Right ventricle myocardium superior (tissue), 1 donor: ENCODE measurements at regions not wholly inside any gene's neighbourhood (a gene's known extent, or its start where the extent isn't known, plus 50 kb on each side); places are given as distances from the start of the nearest gene placed in this dataset.
A peak's percentile ranks its signal among the peaks of the same experiment; 100 is the strongest.

Experiments used
- ATAC-seq: fragments of 200-7000 bp; cut with Tn5 transposase; one replicate; pipeline ENCODE4 v1.9.1; 2020; ENCODE audit warnings: mild to moderate bottlenecking; ENCODE audit not compliant: poor library complexity
- DNase-seq: peaks from one replicate; pipeline ENCODE4 v3.0.0-alpha.2; 2020
- intact Hi-C: fragments of 100-400 bp; cut with DNase I; formaldehyde crosslinking; loops from one replicate; pipeline ENCODE4 v1.11.2; 2022
- donor health status: DM: no; HTN: yes; CAD: no; lungs with severe emphysema.

GRCh38 chr9:86802900-86803673 is 144.2 kb downstream of the GAS1 start:
- intact Hi-C loops: no loop called here
- DNase-seq: no peak

GRCh38 chr9:86801246-86801645 is 146.1 kb downstream of the GAS1 start:
- DNase-seq: no peak
- intact Hi-C loops: no loop called here
- peak; percentile 71 for ATAC-seq

More at GRCh38 chr9:86802900-86803673, 144.2 kb downstream of the GAS1 start:
- ATAC-seq: no peak

- intact Hi-C loops: no loop called here
- DNase-seq (no peak), ATAC-seq (no peak)
Observed at GRCh38 chr9:86800681-86801080, 146.6 kb downstream of the GAS1 start.

GRCh38 chr9:86798966-86799365 is 148.3 kb downstream of the GAS1 start:
- DNase-seq (no peak), ATAC-seq (no peak)
- intact Hi-C loops: no loop called here

GRCh38 chr9:86796666-86797065 is 150.6 kb downstream of the GAS1 start:
- DNase-seq: no peak
- intact Hi-C loops: no loop called here
- no peak for ATAC-seq

GRCh38 chr9:86795823-86796553 is 151.3 kb downstream of the GAS1 start:
- DNase-seq: peak; percentile 63
- intact Hi-C loops: no loop called here

GRCh38 chr9:86795047-86795442 is 152.3 kb downstream of the GAS1 start:
- ATAC-seq (peak; percentile 28), DNase-seq (no peak)
- intact Hi-C loops: no loop called here

More at GRCh38 chr9:86795823-86796553, 151.3 kb downstream of the GAS1 start:
- ATAC-seq: peak; percentile 89

- no peak for DNase-seq
- ATAC-seq: peak; percentile 69
- intact Hi-C loops: no loop called here
Observed at GRCh38 chr9:86794391-86795046, 152.8 kb downstream of the GAS1 start.

- no peak for ATAC-seq
- no peak for DNase-seq
- intact Hi-C loops: no loop called here
Observed at GRCh38 chr9:86792136-86792535, 155.2 kb downstream of the GAS1 start.

- no peak for DNase-seq
- intact Hi-C loops: no loop called here
- ATAC-seq: no peak
Observed at GRCh38 chr9:86790805-86791204, 156.5 kb downstream of the GAS1 start.

GRCh38 chr9:86788456-86788855 is 158.8 kb downstream of the GAS1 start:
- intact Hi-C loops: no loop called here
- no peak for DNase-seq
- ATAC-seq: no peak

- ATAC-seq: no peak
- intact Hi-C loops: no loop called here
Observed at GRCh38 chr9:86783884-86784283, 163.4 kb downstream of the GAS1 start.

GRCh38 chr9:86782831-86783230 is 164.5 kb downstream of the GAS1 start:
- DNase-seq (no peak), ATAC-seq (no peak)
- intact Hi-C loops: no loop called here

More at GRCh38 chr9:86783884-86784283, 163.4 kb downstream of the GAS1 start:
- DNase-seq: no peak

- intact Hi-C loops: no loop called here
- DNase-seq: no peak
- ATAC-seq: no peak
Observed at GRCh38 chr9:86778761-86779160, 168.5 kb downstream of the GAS1 start.

GRCh38 chr9:86775718-86776117 is 171.6 kb downstream of the GAS1 start:
- intact Hi-C loops: no loop called here

GRCh38 chr9:86774116-86774515 is 173.2 kb downstream of the GAS1 start:
- DNase-seq (no peak), ATAC-seq (peak; percentile 46)
- intact Hi-C loops: no loop called here

More at GRCh38 chr9:86775718-86776117, 171.6 kb downstream of the GAS1 start:
- DNase-seq (no peak), ATAC-seq (no peak)

GRCh38 chr9:86773422-86773945 is 173.8 kb downstream of the GAS1 start:
- intact Hi-C loops: no loop called here
- DNase-seq (no peak), ATAC-seq (peak; percentile 73)

- ATAC-seq (peak; percentile 74), DNase-seq (no peak)
- intact Hi-C loops: no loop called here
Observed at GRCh38 chr9:86772635-86772993, 174.7 kb downstream of the GAS1 start.

GRCh38 chr9:86771941-86772634 is 175.2 kb downstream of the GAS1 start:
- ATAC-seq (peak; percentile 60), DNase-seq (no peak)
- intact Hi-C loops: no loop called here
